ENCODE measurements at regions not wholly inside any gene's neighbourhood (a gene's known extent, or its start where the extent isn't known, plus 50 kb on each side); places are given as distances from the start of the nearest gene placed in this dataset.
"Not testable (repeated sequence)": the region's sequence is repeated elsewhere in the genome, so short reads cannot be mapped to it uniquely, and the experiment has no call there.

- no peak for DNase-seq
Observed at GRCh38 chrX:129158505-129158904, 364.8 kb downstream of the SMARCA1 start.

- DNase-seq: no peak
Observed at GRCh38 chrX:129145840-129146272, 377.4 kb downstream of the SMARCA1 start.

GRCh38 chrX:129145385-129145784 is 377.9 kb downstream of the SMARCA1 start:
- DNase-seq: no peak

- DNase-seq: no peak
Observed at GRCh38 chrX:129144172-129145038, 378.9 kb downstream of the SMARCA1 start.

GRCh38 chrX:129139837-129140598 is 383.3 kb downstream of the SMARCA1 start:
- DNase-seq: no peak

- no peak for DNase-seq
Observed at GRCh38 chrX:129125122-129125914, 398.0 kb downstream of the SMARCA1 start.

GRCh38 chrX:129123795-129124194 is 399.5 kb downstream of the SMARCA1 start:
- DNase-seq: no peak

- no peak for DNase-seq
Observed at GRCh38 chrX:129116676-129117470, 406.4 kb downstream of the SMARCA1 start.

GRCh38 chrX:129115935-129116334 is 407.4 kb downstream of the SMARCA1 start:
- no peak for DNase-seq

GRCh38 chrX:129115104-129115503 is 408.2 kb downstream of the SMARCA1 start:
- peak; percentile 36 to 42 for DNase-seq

GRCh38 chrX:129111081-129111798 is 412.1 kb downstream of the SMARCA1 start:
- no peak for DNase-seq

- DNase-seq: no peak
Observed at GRCh38 chrX:129108936-129109335, 414.4 kb downstream of the SMARCA1 start.

- DNase-seq: no peak
Observed at GRCh38 chrX:129099207-129099606, 424.1 kb downstream of the SMARCA1 start.

GRCh38 chrX:129097668-129098067 is 425.6 kb downstream of the SMARCA1 start:
- DNase-seq: no peak

- no peak for DNase-seq
Observed at GRCh38 chrX:129093706-129094105, 429.6 kb downstream of the SMARCA1 start.

- no peak for DNase-seq
Observed at GRCh38 chrX:129092757-129093156, 430.5 kb downstream of the SMARCA1 start.

- DNase-seq: no peak
Observed at GRCh38 chrX:129092242-129092641, 431.0 kb downstream of the SMARCA1 start.

GRCh38 chrX:129091097-129091496 is 432.2 kb downstream of the SMARCA1 start:
- no peak for DNase-seq

- DNase-seq: no peak
Observed at GRCh38 chrX:129086802-129087201, 436.5 kb downstream of the SMARCA1 start.

- not testable (repeated sequence) for DNase-seq
Observed at GRCh38 chrX:129084291-129084690, 439.0 kb downstream of the SMARCA1 start.

- DNase-seq: no peak
Observed at GRCh38 chrX:129077424-129078170, 445.7 kb downstream of the SMARCA1 start.

All from Kasumi-1 (cell line).